Natural killer cell treated with Interleukin-12 subunit alpha and Interleukin-12 subunit beta and Interleukin-15 and Interleukin-18, amount 100 ng/mL, for 72 hours (primary cell): ENCODE measurements at regions not wholly inside any gene's neighbourhood (a gene's known extent, or its start where the extent isn't known, plus 50 kb on each side); places are given as distances from the start of the nearest gene placed in this dataset.
A peak's percentile ranks its signal among the peaks of the same experiment; 100 is the strongest.
"Not testable (repeated sequence)": the region's sequence is repeated elsewhere in the genome, so short reads cannot be mapped to it uniquely, and the experiment has no call there.

Experiments
- ATAC-seq, 2 donors: fragments of 150-1000 bp; cut with Tn5 transposase in 1 of 2; sonication (Bioruptor Pico), chemical (Tn5 transposase) in 1 of 2; 2 replicates each; pipeline ENCODE4 v1.10.0; 2021
- DNase-seq: peaks from one replicate; pipeline ENCODE4 v3.0.0; 2022; ENCODE audit warnings: low spot score
- H3K27ac Mint-ChIP-seq, 2 donors: 1 replicate in 1 of 2; 2 replicates in 1 of 2; pipeline ENCODE4 v1.8.0; 2022; ENCODE audit warnings: mixed read lengths in 2 of 2, mild to moderate bottlenecking in 1 of 2, moderate library complexity in 1 of 2
- H3K27me3 Mint-ChIP-seq, 2 donors: 1 replicate in 1 of 2; 2 replicates in 1 of 2; pipeline ENCODE4 v1.8.0; 2022; ENCODE audit warnings: mixed read lengths in 2 of 2
- H3K36me3 Mint-ChIP-seq: one replicate; pipeline ENCODE4 v1.8.0; 2022; ENCODE audit warnings: mixed read lengths
- H3K4me1 Mint-ChIP-seq, 2 donors: 1 replicate in 1 of 2; 2 replicates in 1 of 2; pipeline ENCODE4 v1.8.0; 2022; ENCODE audit warnings: low read depth in 2 of 2, mixed read lengths in 2 of 2, mild to moderate bottlenecking in 1 of 2
- H3K4me3 Mint-ChIP-seq: one replicate; pipeline ENCODE4 v1.8.0; 2022; ENCODE audit warnings: mixed read lengths
- H3K9me3 Mint-ChIP-seq: 2 replicates; pipeline ENCODE4 v1.8.0; 2022; ENCODE audit warnings: mixed read lengths

- ATAC-seq, H3K4me3 Mint-ChIP-seq, DNase-seq, H3K27ac Mint-ChIP-seq: not testable (repeated sequence)
- Mint-ChIP-seq H3K27me3 (peaks cover 9 to 24% of the 10 kb centered on the region in 2 donors), H3K9me3 (peaks cover 31% of the 10 kb centered on the region), H3K4me1 (peaks cover 3 to 13% of the 10 kb centered on the region in 2 donors), H3K36me3 (peaks cover 39% of the 10 kb centered on the region)
Observed at GRCh38 chr20:30912661-30913026, 344.8 kb upstream of the DEFB115 start.

- ATAC-seq, DNase-seq, H3K4me3 Mint-ChIP-seq, H3K27ac Mint-ChIP-seq, H3K4me1 Mint-ChIP-seq: not testable (repeated sequence)
- H3K27me3 Mint-ChIP-seq, result peaks cover 9 to 17% of the 10 kb centered on the region in 2 donors
- peaks cover 17% of the 10 kb centered on the region for H3K9me3 Mint-ChIP-seq
- peaks cover 17% of the 10 kb centered on the region for H3K36me3 Mint-ChIP-seq
Observed at GRCh38 chr20:30916404-30916803, 341.1 kb upstream of the DEFB115 start.

GRCh38 chr20:30919514-30920188, 337.8 kb upstream of the DEFB115 start:
- H3K9me3 Mint-ChIP-seq, result peaks cover 7% of the 10 kb centered on the region
- H3K27ac Mint-ChIP-seq, result no peak overlapping the region
- no peak for DNase-seq
- ATAC-seq, result no peak
- H3K36me3 Mint-ChIP-seq, result no peaks in the 10 kb centered on the region
- H3K4me3 Mint-ChIP-seq, result no peak overlapping the region
- no peaks in the 10 kb centered on the region for H3K27me3 Mint-ChIP-seq
- no peaks in the 10 kb centered on the region for H3K4me1 Mint-ChIP-seq

- no peak overlapping the region for H3K27ac Mint-ChIP-seq
- no peaks in the 10 kb centered on the region for H3K27me3 Mint-ChIP-seq
- H3K36me3 Mint-ChIP-seq, result peaks cover 17% of the 10 kb centered on the region
- peaks cover 14% of the 10 kb centered on the region for H3K9me3 Mint-ChIP-seq
- no peaks in the 10 kb centered on the region for H3K4me1 Mint-ChIP-seq
- peak in 1 of 2 donors; percentile 38 for ATAC-seq
- no peak overlapping the region for H3K4me3 Mint-ChIP-seq
- no peak for DNase-seq
Observed at GRCh38 chr20:30921286-30922071, 336.0 kb upstream of the DEFB115 start.

- DNase-seq, result no peak
- no peaks in the 10 kb centered on the region for H3K27me3 Mint-ChIP-seq
- H3K9me3 Mint-ChIP-seq, result peaks cover 18% of the 10 kb centered on the region
- no peaks in the 10 kb centered on the region for H3K4me1 Mint-ChIP-seq
- H3K36me3 Mint-ChIP-seq, result peaks cover 21% of the 10 kb centered on the region
- no peak overlapping the region for H3K27ac Mint-ChIP-seq
- no peak for ATAC-seq
- no peak overlapping the region for H3K4me3 Mint-ChIP-seq
Observed at GRCh38 chr20:30922129-30922528, 335.3 kb upstream of the DEFB115 start.

GRCh38 chr20:30937790-30938189, 319.7 kb upstream of the DEFB115 start:
- Mint-ChIP-seq H3K27me3 (no peaks in the 10 kb centered on the region), H3K4me1 (no peaks in the 10 kb centered on the region), H3K4me3 (no peak overlapping the region), H3K27ac (no peak overlapping the region), H3K36me3 (peaks cover 13% of the 10 kb centered on the region), H3K9me3 (peaks cover 19% of the 10 kb centered on the region)
- DNase-seq (no peak), ATAC-seq (no peak)

DNA sequence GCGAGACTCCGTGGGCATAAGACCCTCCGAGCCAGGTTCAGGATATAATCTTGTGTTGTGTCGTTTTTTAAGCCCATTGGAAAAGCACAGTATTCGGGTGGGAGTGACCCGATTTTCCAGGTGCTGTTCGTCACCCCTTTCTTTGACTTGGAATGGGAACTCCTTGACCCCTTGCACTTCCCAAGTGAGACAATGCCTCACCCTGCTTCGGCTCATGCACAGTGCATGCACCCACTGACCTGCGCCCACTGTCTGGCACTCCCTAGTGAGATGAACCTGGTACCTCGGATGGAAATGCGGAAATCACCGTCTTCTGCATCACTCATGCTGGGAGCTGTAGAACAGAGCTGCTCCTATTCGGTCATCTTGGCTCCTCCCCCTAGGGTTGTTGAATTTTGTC, 307.7 kb upstream of the DEFB115 start:
- ATAC-seq (no peak), DNase-seq (no peak)
- peaks cover 19% of the 10 kb centered on the region for H3K9me3 Mint-ChIP-seq
- no peak overlapping the region for H3K4me3 Mint-ChIP-seq
- H3K4me1 Mint-ChIP-seq, result no peaks in the 10 kb centered on the region
- H3K27me3 Mint-ChIP-seq, result no peaks in the 10 kb centered on the region
- peaks cover 17% of the 10 kb centered on the region for H3K36me3 Mint-ChIP-seq
- H3K27ac Mint-ChIP-seq, result no peak overlapping the region

DNA sequence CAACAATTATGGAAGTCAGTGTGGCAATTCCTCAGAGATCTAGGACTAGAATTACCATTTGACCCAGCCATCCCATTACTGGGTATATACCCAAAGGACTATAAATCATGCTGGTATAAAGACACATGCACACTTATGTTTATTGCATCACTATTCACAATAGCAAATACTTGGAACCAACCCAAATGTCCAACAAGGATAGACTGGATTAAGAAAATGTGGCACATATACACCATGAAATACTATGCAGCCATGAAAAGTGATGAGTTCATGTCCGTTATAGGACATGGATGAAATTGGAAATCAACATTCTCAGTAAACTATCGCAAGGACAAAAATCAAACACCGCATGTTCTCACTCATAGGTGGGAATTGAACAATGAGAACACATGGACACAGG, 306.4 kb upstream of the DEFB115 start:
- H3K27me3 Mint-ChIP-seq, DNase-seq, ATAC-seq, H3K4me3 Mint-ChIP-seq, H3K4me1 Mint-ChIP-seq, H3K27ac Mint-ChIP-seq: not testable (repeated sequence)
- Mint-ChIP-seq H3K36me3 (peaks cover 17% of the 10 kb centered on the region), H3K9me3 (peaks cover 16% of the 10 kb centered on the region)

DNA sequence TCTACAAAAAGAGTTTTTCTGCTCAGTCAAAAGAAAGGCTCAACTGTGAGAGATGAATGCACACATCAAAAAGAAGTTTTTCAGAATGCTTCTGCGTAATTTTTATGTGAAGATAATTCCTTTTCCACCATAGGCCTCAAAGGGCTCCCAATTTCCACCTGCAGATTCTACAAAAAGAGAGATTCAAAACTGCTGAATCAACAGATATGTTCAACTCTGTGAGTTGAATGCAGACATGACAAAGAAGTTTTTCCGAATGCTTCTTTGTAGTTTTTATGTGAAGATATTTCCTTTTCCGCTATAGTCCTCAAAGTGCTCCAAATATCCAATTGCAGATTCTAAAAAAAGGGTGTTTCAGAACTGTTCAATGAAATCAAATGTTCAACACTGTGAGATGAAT, 300.8 kb upstream of the DEFB115 start:
- peaks cover 18% of the 10 kb centered on the region for H3K9me3 Mint-ChIP-seq
- H3K27me3 Mint-ChIP-seq, H3K4me3 Mint-ChIP-seq, DNase-seq, H3K27ac Mint-ChIP-seq, H3K36me3 Mint-ChIP-seq, ATAC-seq, H3K4me1 Mint-ChIP-seq: not testable (repeated sequence)

GRCh38 chr20:30959208-30959607, 298.3 kb upstream of the DEFB115 start:
- H3K4me1 Mint-ChIP-seq, H3K27me3 Mint-ChIP-seq, H3K27ac Mint-ChIP-seq, H3K36me3 Mint-ChIP-seq, ATAC-seq, DNase-seq, H3K4me3 Mint-ChIP-seq: not testable (repeated sequence)
- peaks cover 10% of the 10 kb centered on the region for H3K9me3 Mint-ChIP-seq

GRCh38 chr20:30963591-30963990, 293.9 kb upstream of the DEFB115 start:
- Mint-ChIP-seq H3K36me3 (peaks cover 4% of the 10 kb centered on the region), H3K9me3 (peaks cover 11% of the 10 kb centered on the region), H3K27me3 (no peaks in the 10 kb centered on the region), H3K27ac (no peak overlapping the region), H3K4me3 (no peak overlapping the region), H3K4me1 (no peaks in the 10 kb centered on the region)
- no peak for ATAC-seq
- no peak for DNase-seq

DNA sequence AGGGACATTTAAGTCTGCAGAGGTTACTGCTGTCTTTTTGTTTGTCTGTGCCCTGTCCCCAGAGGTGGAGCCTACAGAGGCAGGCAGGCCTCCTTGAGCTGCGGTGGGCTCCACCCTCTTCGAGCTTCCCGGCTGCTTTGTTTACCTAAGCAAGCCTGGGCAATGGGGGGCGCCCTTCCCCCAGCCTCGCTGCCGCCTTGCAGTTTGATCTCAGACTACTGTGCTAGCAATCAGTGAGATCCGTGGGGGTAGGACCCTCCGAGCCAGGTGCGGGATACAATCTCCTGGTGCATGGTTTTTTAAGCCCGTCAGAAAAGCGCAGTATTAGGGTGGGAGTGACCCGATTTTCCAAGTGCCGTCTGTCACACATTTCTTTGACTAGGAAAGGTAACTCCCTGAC, 281.6 kb upstream of the DEFB115 start:
- DNase-seq, ATAC-seq, H3K27ac Mint-ChIP-seq, H3K4me3 Mint-ChIP-seq, H3K27me3 Mint-ChIP-seq, H3K4me1 Mint-ChIP-seq: not testable (repeated sequence)
- Mint-ChIP-seq H3K9me3 (peaks cover 38% of the 10 kb centered on the region), H3K36me3 (peaks cover 22% of the 10 kb centered on the region)

DNA sequence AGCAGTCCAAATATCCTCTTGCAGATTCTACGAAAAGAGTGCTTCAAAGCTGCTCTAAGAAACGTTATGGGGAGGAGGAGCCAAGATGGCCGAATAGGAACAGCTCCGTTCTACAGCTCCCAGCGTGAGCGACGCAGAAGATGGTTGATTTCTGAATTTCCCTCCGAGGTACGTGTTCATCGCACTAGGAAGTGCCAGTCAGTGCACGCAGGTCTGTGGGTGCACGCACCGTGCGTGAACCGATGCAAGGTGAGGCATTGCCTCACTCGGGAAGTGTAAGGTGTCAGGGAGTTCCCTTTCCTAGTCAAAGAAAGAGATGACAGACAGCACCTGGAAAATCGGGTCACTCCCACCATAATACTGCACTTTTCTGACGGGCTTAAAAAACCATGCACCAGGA, 272.1 kb upstream of the DEFB115 start:
- DNase-seq (no peak), ATAC-seq (no peak)
- Mint-ChIP-seq H3K4me1 (no peaks in the 10 kb centered on the region), H3K4me3 (no peak overlapping the region), H3K27me3 (no peaks in the 10 kb centered on the region), H3K9me3 (peaks cover 20% of the 10 kb centered on the region), H3K36me3 (peaks cover 44% of the 10 kb centered on the region), H3K27ac (no peak overlapping the region)
